A549 (cell line): ENCODE measurements at regions not wholly inside any gene's neighbourhood (a gene's known extent, or its start where the extent isn't known, plus 50 kb on each side); places are given as distances from the start of the nearest gene placed in this dataset.

Source experiments
- ATAC-seq, 2 experiments: fragments of 200-7000 bp in 1 of 2; fragments of >200 bp in 1 of 2; cut with Nextera tagmentation in 1 of 2; cut with Tn5 transposase in 1 of 2; 3 replicates each; pipeline versions ENCODE4 v1.8.0 to v1.9.1; 2018 to 2020; ENCODE audit warnings: mild to moderate bottlenecking in 1 of 2, moderate library complexity in 1 of 2
- CTCF ChIA-PET: fragments of 300-600 bp; sonication (Branson Sonifier 250); formaldehyde crosslinking; extraction: SDS; loops from one replicate; lab custom pipeline; 2021; ENCODE audit warnings: antibody characterized with exemption, inconsistent platforms; lab: Yijun Ruan, JAX
- POLR2A ChIA-PET: fragments of 350-600 bp; formaldehyde crosslinking; extraction: SDS; loops from one replicate; lab custom pipeline; 2021; ENCODE audit warnings: antibody characterized with exemption, inconsistent platforms; lab: Yijun Ruan, JAX
- DNase-seq, 2 experiments: peaks; one replicate each; pipeline versions ENCODE4 v3.0.0 to v3.0.0-alpha.2; 2011 to 2016; ENCODE audit warnings: low read depth in 1 of 2, low spot score in 1 of 2
- FAIRE-seq: peaks from 2 replicates; lab custom pipeline; 2011; peaks lifted over from hg19 to GRCh38; lab: Jason Lieb, UNC
- H3K27ac ChIP-seq, 2 experiments: fragments of >200 bp; sonication (Bioruptor Twin); formaldehyde crosslinking; 3 replicates each; pipeline ENCODE4 v1.5.1; 2016 to 2017
- H3K4me1 ChIP-seq: fragments of >200 bp; sonication (Bioruptor Twin); formaldehyde crosslinking; 3 replicates; pipeline ENCODE4 v1.6.1; 2016
- H3K4me2 ChIP-seq: fragments of >200 bp; sonication (Bioruptor Twin); formaldehyde crosslinking; 3 replicates; pipeline ENCODE4 v1.6.1; 2016
- H3K4me3 ChIP-seq: fragments of >200 bp; sonication (Bioruptor Twin); formaldehyde crosslinking; 3 replicates; pipeline ENCODE4 v1.5.1; 2016
- H3K9me3 ChIP-seq: fragments of >200 bp; sonication (Bioruptor Twin); formaldehyde crosslinking; 3 replicates; pipeline ENCODE4 v1.6.1; 2016
- CEBPB ChIP-seq, 2 experiments: fragments of >200 bp in 1 of 2; sonication (Bioruptor Twin) in 1 of 2; formaldehyde crosslinking in 1 of 2; IDR thresholded peaks; 2 replicates each; pipeline ENCODE4 v1.6.1; 2012 to 2016
- CHD2 ChIP-seq: fragments of 150-350 bp; IDR thresholded peaks from 2 replicates; pipeline ENCODE4 v1.6.1; 2014; ENCODE audit warnings: low read length; ENCODE audit not compliant: partially characterized antibody
- EHF ChIP-seq: fragments of 250-450 bp; sonication (Bioruptor Pico); IDR thresholded peaks from 2 replicates; pipeline ENCODE4 v1.5.0; 2020; ENCODE audit warnings: mild to moderate bottlenecking
- EHMT2 ChIP-seq: fragments of 200-600 bp; sonication (generic); IDR thresholded peaks from 2 replicates; pipeline ENCODE4 v1.6.1; 2016; ENCODE audit warnings: antibody characterized with exemption, low read depth, mild to moderate bottlenecking, moderate library complexity
- ESRRA ChIP-seq: fragments of 150-350 bp; IDR thresholded peaks from 2 replicates; pipeline ENCODE4 v1.6.1; 2014; ENCODE audit warnings: mild to moderate bottlenecking, low read length, borderline replicate concordance
- FOSB ChIP-seq: fragments of 250-450 bp; sonication (Bioruptor Pico); IDR thresholded peaks from 2 replicates; pipeline ENCODE4 v1.5.0; 2020; ENCODE audit warnings: mild to moderate bottlenecking, moderate library complexity
- FOSL2 ChIP-seq, 2 experiments: fragments of 450-650 bp in 1 of 2; fragments of >200 bp in 1 of 2; sonication (Bioruptor Twin) in 1 of 2; formaldehyde crosslinking; IDR thresholded peaks; 2 replicates each; pipeline versions ENCODE4 v1.5.0 to v1.6.1; 2016 to 2020; ENCODE audit warnings: mild to moderate bottlenecking in 1 of 2, moderate library complexity in 1 of 2
- HDAC2 ChIP-seq: fragments of 200-600 bp; sonication (generic); IDR thresholded peaks from 2 replicates; pipeline ENCODE4 v1.6.1; 2016
- HOXB5 ChIP-seq: fragments of 250-450 bp; sonication (Bioruptor Pico); IDR thresholded peaks from 2 replicates; pipeline ENCODE4 v1.5.0; 2020; ENCODE audit warnings: mild to moderate bottlenecking, moderate library complexity
- JUN ChIP-seq, 2 experiments: fragments of >200 bp; sonication (Bioruptor Twin); formaldehyde crosslinking; IDR thresholded peaks; 2 replicates in 1 of 2; 3 replicates in 1 of 2; pipeline ENCODE4 v1.6.1; 2016 to 2017
- MAFK ChIP-seq: fragments of 450-650 bp; IDR thresholded peaks from 2 replicates; pipeline ENCODE4 v1.6.1; 2014; ENCODE audit not compliant: partially characterized antibody
- MAZ ChIP-seq: fragments of 150-350 bp; IDR thresholded peaks from 2 replicates; pipeline ENCODE4 v1.6.1; 2014; ENCODE audit warnings: antibody characterized with exemption, low read depth, low read length, borderline replicate concordance
- MYC ChIP-seq: IDR thresholded peaks from 2 replicates; pipeline ENCODE4 v1.6.1; 2012; ENCODE audit warnings: mild to moderate bottlenecking, inconsistent platforms, low read length, improper control_type of control experiment, borderline replicate concordance
- NFE2L2 ChIP-seq: fragments of 150-350 bp; conservative IDR thresholded peaks from 2 replicates; pipeline ENCODE4 v1.6.1; 2014; ENCODE audit warnings: low read length
- NPAS2 ChIP-seq: fragments of 250-450 bp; sonication (Bioruptor Pico); IDR thresholded peaks from 2 replicates; pipeline ENCODE4 v1.8.0; 2022; ENCODE audit warnings: mild to moderate bottlenecking, moderate library complexity, borderline replicate concordance
- NR3C1 ChIP-seq: fragments of >200 bp; sonication (Bioruptor Twin); formaldehyde crosslinking; IDR thresholded peaks from 3 replicates; pipeline ENCODE4 v1.6.1; 2017
- POLR2A ChIP-seq: IDR thresholded peaks from 2 replicates; pipeline ENCODE4 v1.6.1; 2012; ENCODE audit warnings: mild to moderate bottlenecking, low read length
- POLR2AphosphoS2 ChIP-seq: conservative IDR thresholded peaks from 2 replicates; pipeline ENCODE4 v1.6.1; 2012; ENCODE audit warnings: low read length, improper control_type of control experiment, inconsistent platforms
- RARB ChIP-seq: fragments of 250-450 bp; sonication (Bioruptor Pico); IDR thresholded peaks from 2 replicates; pipeline ENCODE4 v1.8.0; 2021; ENCODE audit warnings: mild to moderate bottlenecking, moderate library complexity
- RFX5 ChIP-seq: fragments of 450-650 bp; IDR thresholded peaks from 2 replicates; pipeline ENCODE4 v1.7.1; 2014; ENCODE audit warnings: antibody characterized with exemption, mild to moderate bottlenecking, moderate library complexity
- TFCP2L1 ChIP-seq: fragments of 250-450 bp; sonication (Bioruptor Pico); IDR thresholded peaks from 2 replicates; pipeline ENCODE4 v1.5.0; 2021; ENCODE audit warnings: mild to moderate bottlenecking
- TP53 ChIP-seq: fragments of 250-450 bp; sonication (Bioruptor Pico); IDR thresholded peaks from 2 replicates; pipeline ENCODE4 v1.5.0; 2021; ENCODE audit warnings: mild to moderate bottlenecking, moderate library complexity
- ZC3H11A ChIP-seq: fragments of 450-650 bp; IDR thresholded peaks from 2 replicates; pipeline ENCODE4 v1.6.1; 2014; ENCODE audit warnings: antibody characterized with exemption, mild to moderate bottlenecking
- ZFP36 ChIP-seq: fragments of 450-650 bp; IDR thresholded peaks from 2 replicates; pipeline ENCODE4 v1.6.1; 2014; ENCODE audit warnings: borderline replicate concordance; ENCODE audit not compliant: partially characterized antibody
- ZNF302 ChIP-seq: fragments of 250-450 bp; sonication (Bioruptor Pico); IDR thresholded peaks from 2 replicates; pipeline ENCODE4 v1.9.0; 2021; ENCODE audit warnings: inconsistent platforms, mild to moderate bottlenecking, moderate library complexity
- WGBS: methylation state at CpG from one replicate; pipeline ENCODE4 v1.1.6; 2017; ENCODE audit errors: missing lambda C conversion rate; 5-methylcytosine and 5-hydroxymethylcytosine counted together
- TF ChIP-seq, protein P1 (sequence below): fragments of 150-350 bp; IDR thresholded peaks from 2 replicates; pipeline ENCODE4 v1.6.1; 2014; ENCODE audit warnings: low read depth, mild to moderate bottlenecking, low read length
- TF ChIP-seq, protein P2 (sequence below): fragments of >200 bp; sonication (Bioruptor Twin); formaldehyde crosslinking; IDR thresholded peaks from 3 replicates; pipeline ENCODE4 v1.6.1; 2016
- TF ChIP-seq, protein P3 (sequence below): IDR thresholded peaks from 2 replicates; pipeline ENCODE4 v1.6.1; 2012

- POLR2A ChIA-PET: no interaction called here
Measured at GRCh38 chr2:234164493-234165413, 114.3 kb downstream of the SPP2 start.

GRCh38 chr2:234163510-234164045 is 113.1 kb downstream of the SPP2 start:
- Histone ChIP-seq H3K4me3 (no peak overlapping the region), H3K9me3 (no peaks in the 10 kb centered on the region), H3K4me1 (peaks cover 38% of the 10 kb centered on the region), H3K27ac (peak overlapping the region in 1 of 2 experiments; percentile 68; a peak in 3 of 6 replicates), H3K4me2 (no peak overlapping the region)
- TF ChIP-seq HOXB5 (no peak), NFE2L2 (no peak), ESRRA (no peak), NPAS2 (CRISPR knock-in tag) (no peak), CHD2 (no peak), TFCP2L1 (CRISPR knock-in tag) (no peak), CEBPB (IDR thresholded peaks at IDR 0.05) (no peak)
- WGBS: 95% methylated on average over 7 of the region's 7 CpGs
- FAIRE-seq (no peak), DNase-seq (no peak), ATAC-seq (no peak)
- ChIA-PET CTCF (interaction anchor here (0.7 kb wide), 1 partner anchor 337 kb away, joined by 3 read pairs; no protein-coding TSS in a partner anchor), POLR2A (no interaction called here)

More at GRCh38 chr2:234164493-234165413, 114.3 kb downstream of the SPP2 start:
- WGBS: 93% methylated on average over 18 of the region's 19 CpGs
- H3K27ac ChIP-seq: peak overlapping the region in 1 of 2 experiments; percentile 68; a peak in 3 of 6 replicates
- no peak for DNase-seq
- no peak overlapping the region for H3K4me2 ChIP-seq
- no peak for TF ChIP-seq MAZ
- TF ChIP-seq RFX5: no peak
- TF ChIP-seq ZFP36: no peak
- TF ChIP-seq, protein P1, sequence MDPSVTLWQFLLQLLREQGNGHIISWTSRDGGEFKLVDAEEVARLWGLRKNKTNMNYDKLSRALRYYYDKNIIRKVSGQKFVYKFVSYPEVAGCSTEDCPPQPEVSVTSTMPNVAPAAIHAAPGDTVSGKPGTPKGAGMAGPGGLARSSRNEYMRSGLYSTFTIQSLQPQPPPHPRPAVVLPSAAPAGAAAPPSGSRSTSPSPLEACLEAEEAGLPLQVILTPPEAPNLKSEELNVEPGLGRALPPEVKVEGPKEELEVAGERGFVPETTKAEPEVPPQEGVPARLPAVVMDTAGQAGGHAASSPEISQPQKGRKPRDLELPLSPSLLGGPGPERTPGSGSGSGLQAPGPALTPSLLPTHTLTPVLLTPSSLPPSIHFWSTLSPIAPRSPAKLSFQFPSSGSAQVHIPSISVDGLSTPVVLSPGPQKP: no peak
- TF ChIP-seq ESRRA: no peak
- TF ChIP-seq ZNF302 (CRISPR knock-in tag): no peak
- TF ChIP-seq, protein P2, sequence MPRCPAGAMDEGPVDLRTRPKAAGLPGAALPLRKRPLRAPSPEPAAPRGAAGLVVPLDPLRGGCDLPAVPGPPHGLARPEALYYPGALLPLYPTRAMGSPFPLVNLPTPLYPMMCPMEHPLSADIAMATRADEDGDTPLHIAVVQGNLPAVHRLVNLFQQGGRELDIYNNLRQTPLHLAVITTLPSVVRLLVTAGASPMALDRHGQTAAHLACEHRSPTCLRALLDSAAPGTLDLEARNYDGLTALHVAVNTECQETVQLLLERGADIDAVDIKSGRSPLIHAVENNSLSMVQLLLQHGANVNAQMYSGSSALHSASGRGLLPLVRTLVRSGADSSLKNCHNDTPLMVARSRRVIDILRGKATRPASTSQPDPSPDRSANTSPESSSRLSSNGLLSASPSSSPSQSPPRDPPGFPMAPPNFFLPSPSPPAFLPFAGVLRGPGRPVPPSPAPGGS: no peak
- no peak for TF ChIP-seq TFCP2L1 (CRISPR knock-in tag)
- no peak for TF ChIP-seq JUN (IDR thresholded peaks at IDR 0.05)
- TF ChIP-seq MYC: no peak
- no peak for TF ChIP-seq TP53 (CRISPR knock-in tag)
- TF ChIP-seq MAFK: no peak
- TF ChIP-seq, all 56 proteins: peak for 0
- Histone ChIP-seq H3K4me1 (peaks cover 40% of the 10 kb centered on the region), H3K4me3 (no peak overlapping the region), H3K9me3 (no peaks in the 10 kb centered on the region)
- ATAC-seq (no peak), FAIRE-seq (no peak)
- CTCF ChIA-PET: interaction anchor here (0.7 to 3.1 kb wide), 2 partner anchors 29 to 348 kb away, joined by 3 to 11 read pairs; no protein-coding TSS in a partner anchor

- no peak for FAIRE-seq
- H3K4me1 ChIP-seq: peaks cover 33% of the 10 kb centered on the region
- TF ChIP-seq FOSB (CRISPR knock-in tag) (no peak), ZFP36 (no peak), POLR2AphosphoS2 (no peak), HDAC2 (no peak), JUN (IDR thresholded peaks at IDR 0.05) (no peak), EHF (CRISPR knock-in tag) (no peak), NR3C1 (no peak), EHMT2 (no peak), RARB (CRISPR knock-in tag) (no peak), FOSL2 (IDR thresholded peaks at IDR 0.05) (no peak), FOSL2 (CRISPR knock-in tag; IDR thresholded peaks at IDR 0.05) (no peak), TFCP2L1 (CRISPR knock-in tag) (no peak), RFX5 (no peak), POLR2A (no peak), ZC3H11A (no peak)
- TF ChIP-seq, protein P2: no peak
- TF ChIP-seq, protein P3, sequence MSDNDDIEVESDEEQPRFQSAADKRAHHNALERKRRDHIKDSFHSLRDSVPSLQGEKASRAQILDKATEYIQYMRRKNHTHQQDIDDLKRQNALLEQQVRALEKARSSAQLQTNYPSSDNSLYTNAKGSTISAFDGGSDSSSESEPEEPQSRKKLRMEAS: no peak
- H3K4me2 ChIP-seq: no peak overlapping the region; the same call in 2 of the 3 replicates
- 21% methylated on average over 1 of the region's 1 CpG for WGBS
- CTCF ChIA-PET: no interaction called here
- DNase-seq: no peak
- no peak overlapping the region for H3K4me3 ChIP-seq
- peak overlapping the region; percentile 11 to 68; a peak in 4 of 6 replicates for H3K27ac ChIP-seq
- no peak for ATAC-seq
- POLR2A ChIA-PET: no interaction called here
- no peaks in the 10 kb centered on the region for H3K9me3 ChIP-seq
Measured at GRCh38 chr2:234162861-234163260, 112.4 kb downstream of the SPP2 start.
